ENCODE measurements at regions not wholly inside any gene's neighbourhood (a gene's known extent, or its start where the extent isn't known, plus 50 kb on each side); places are given as distances from the start of the nearest gene placed in this dataset.
A peak's percentile ranks its signal among the peaks of the same experiment; 100 is the strongest.

DNA sequence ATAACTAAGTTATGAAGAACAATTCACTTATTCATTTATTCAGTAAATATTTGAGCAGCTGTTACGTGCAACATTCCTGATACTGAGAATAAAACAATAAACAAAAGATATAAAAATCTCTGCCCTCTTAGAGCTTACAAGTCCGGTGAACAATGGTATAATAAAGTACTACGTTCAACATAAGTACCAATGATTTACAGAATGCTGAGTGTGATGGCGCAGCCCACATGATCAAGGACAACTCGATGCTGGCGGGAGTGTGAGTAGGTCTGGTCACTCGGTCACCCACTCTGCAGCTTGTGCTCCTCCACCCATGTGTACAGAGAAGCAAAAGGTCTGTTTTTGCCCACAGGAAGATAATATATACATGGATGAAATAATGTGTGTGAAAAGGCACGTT is 254.3 kb downstream of the BCL11A start:
- Mint-ChIP-seq H3K4me1 (peaks cover 0 to 5% (median 0%) of the 10 kb centered on the region in 7 donors), H3K27ac (no peak overlapping the region), H3K36me3 (no peaks in the 10 kb centered on the region), H3K27me3 (peaks cover 0 to 10% (median 3%) of the 10 kb centered on the region in 5 donors), H3K9me3 (no peaks in the 10 kb centered on the region), H3K4me3 (no peak overlapping the region)
- H3K4me1 ChIP-seq (ENCODE audit: control insufficient read depth in 2 of 2, insufficient read depth in 2 of 2, low read length in 2 of 2) = no peaks in the 10 kb centered on the region
- H3K4me3 ChIP-seq (ENCODE audit: low read length) = no peak overlapping the region
- intact Hi-C loops (cut with micrococcal nuclease) = no loop called here
- H3K27ac ChIP-seq (ENCODE audit: low read depth, low read length) = no peak overlapping the region
- ATAC-seq = no peak
- H3K27me3 ChIP-seq (ENCODE audit: control insufficient read depth in 2 of 2, insufficient read depth in 2 of 2, low read length in 2 of 2) = no peaks in the 10 kb centered on the region
- CTCF ChIA-PET = no interaction called here
- DNase-seq = no peak
- POLR2A ChIA-PET = no interaction called here
- H3K9me3 ChIP-seq (ENCODE audit: control insufficient read depth in 2 of 3, low read length in 3 of 3) = no peaks in the 10 kb centered on the region
- H3K36me3 ChIP-seq (ENCODE audit: control insufficient read depth in 2 of 3, insufficient read depth in 3 of 3, low read length in 3 of 3) = no peaks in the 10 kb centered on the region

GRCh38 chr2:60298006-60298696 is 255.3 kb downstream of the BCL11A start:
- Mint-ChIP-seq H3K9me3 (no peaks in the 10 kb centered on the region), H3K27me3 (peaks cover 0 to 10% (median 8%) of the 10 kb centered on the region in 5 donors)

GRCh38 chr2:60297296-60298005 is 256.0 kb downstream of the BCL11A start:
- H3K27me3 Mint-ChIP-seq = peaks cover 0 to 15% (median 9%) of the 10 kb centered on the region in 5 donors
- H3K4me1 ChIP-seq (ENCODE audit: control insufficient read depth in 2 of 2, insufficient read depth in 2 of 2, low read length in 2 of 2) = no peaks in the 10 kb centered on the region
- intact Hi-C loops (cut with micrococcal nuclease) = no loop called here
- peaks cover 0 to 2% (median 0%) of the 10 kb centered on the region in 11 donors for H3K9me3 Mint-ChIP-seq
- ATAC-seq (no peak), DNase-seq (no peak)
- no peaks in the 10 kb centered on the region for H3K27me3 ChIP-seq (ENCODE audit: control insufficient read depth in 2 of 2, insufficient read depth in 2 of 2, low read length in 2 of 2)
- no peaks in the 10 kb centered on the region for H3K36me3 Mint-ChIP-seq
- CTCF ChIA-PET = no interaction called here
- H3K27ac ChIP-seq (ENCODE audit: low read depth, low read length) = no peak overlapping the region
- no peaks in the 10 kb centered on the region for H3K36me3 ChIP-seq (ENCODE audit: control insufficient read depth in 2 of 3, insufficient read depth in 3 of 3, low read length in 3 of 3)
- no peaks in the 10 kb centered on the region for H3K9me3 ChIP-seq (ENCODE audit: control insufficient read depth in 2 of 3, low read length in 3 of 3)
- no peak overlapping the region for H3K27ac Mint-ChIP-seq
- no peak overlapping the region for H3K4me3 ChIP-seq (ENCODE audit: low read length)
- POLR2A ChIA-PET = no interaction called here
- H3K4me1 Mint-ChIP-seq = no peaks in the 10 kb centered on the region
- H3K4me3 Mint-ChIP-seq = no peak overlapping the region

More at GRCh38 chr2:60298006-60298696, 255.3 kb downstream of the BCL11A start:
- CTCF ChIA-PET = no interaction called here
- Histone ChIP-seq H3K36me3 (ENCODE audit: control insufficient read depth in 2 of 3, insufficient read depth in 3 of 3, low read length in 3 of 3) (no peaks in the 10 kb centered on the region), H3K4me1 (ENCODE audit: control insufficient read depth in 2 of 2, insufficient read depth in 2 of 2, low read length in 2 of 2) (no peaks in the 10 kb centered on the region), H3K4me3 (ENCODE audit: low read length) (no peak overlapping the region), H3K9me3 (ENCODE audit: control insufficient read depth in 2 of 3, low read length in 3 of 3) (no peaks in the 10 kb centered on the region), H3K27me3 (ENCODE audit: control insufficient read depth in 2 of 2, insufficient read depth in 2 of 2, low read length in 2 of 2) (no peaks in the 10 kb centered on the region), H3K27ac (ENCODE audit: low read depth, low read length) (no peak overlapping the region)
- Mint-ChIP-seq H3K36me3 (no peaks in the 10 kb centered on the region), H3K27ac (no peak overlapping the region), H3K4me1 (peaks cover 0 to 4% (median 0%) of the 10 kb centered on the region in 7 donors), H3K4me3 (no peak overlapping the region)
- DNase-seq (no peak), ATAC-seq (no peak)
- POLR2A ChIA-PET = no interaction called here
- intact Hi-C loops (cut with micrococcal nuclease) = no loop called here

DNA sequence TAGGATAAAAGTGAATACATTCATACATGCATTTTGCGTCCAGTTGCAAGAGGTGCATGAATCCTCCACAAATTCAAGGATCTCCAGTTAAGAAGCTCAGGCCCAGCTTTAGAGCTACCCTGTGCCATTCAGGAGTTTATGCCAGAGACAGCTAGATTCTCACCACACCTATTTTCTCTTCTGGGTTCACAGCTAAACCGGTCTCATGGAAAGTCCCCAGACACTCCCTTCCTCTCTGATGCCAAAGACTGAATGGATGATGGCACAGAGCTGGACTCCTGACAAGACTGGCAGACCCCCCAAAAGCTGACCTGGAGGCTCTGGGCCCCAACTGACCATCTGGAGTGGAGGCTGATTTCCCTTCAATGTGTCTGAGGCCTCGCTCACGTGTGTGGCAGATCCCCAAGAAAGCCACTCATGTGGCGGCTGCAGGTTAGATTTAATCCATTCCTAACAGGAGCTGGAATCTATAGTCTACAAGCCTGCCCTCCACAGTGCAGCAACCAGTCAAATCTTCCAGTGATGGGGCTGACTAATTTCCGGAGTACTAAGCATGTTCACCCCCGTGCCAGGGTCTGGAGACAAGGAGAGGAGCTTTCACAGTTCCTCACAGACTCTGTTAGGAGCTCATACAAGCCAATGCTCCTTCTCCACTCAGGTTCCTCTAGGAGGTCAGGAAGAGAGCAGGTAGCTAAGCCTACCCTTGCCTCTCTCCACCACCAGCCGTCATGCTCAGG is 257.1 kb downstream of the BCL11A start:
- H3K27ac ChIP-seq (ENCODE audit: low read depth, low read length) = no peak overlapping the region
- H3K27ac Mint-ChIP-seq = no peak overlapping the region
- H3K9me3 Mint-ChIP-seq = peaks cover 0 to 3% (median 0%) of the 10 kb centered on the region in 11 donors
- ChIA-PET POLR2A (no interaction called here), CTCF (no interaction called here)
- H3K4me1 Mint-ChIP-seq = no peaks in the 10 kb centered on the region
- DNase-seq = no peak
- no peak for ATAC-seq
- H3K4me1 ChIP-seq (ENCODE audit: control insufficient read depth in 2 of 2, insufficient read depth in 2 of 2, low read length in 2 of 2) = no peaks in the 10 kb centered on the region
- no peaks in the 10 kb centered on the region for H3K27me3 ChIP-seq (ENCODE audit: control insufficient read depth in 2 of 2, insufficient read depth in 2 of 2, low read length in 2 of 2)
- no peaks in the 10 kb centered on the region for H3K36me3 Mint-ChIP-seq
- H3K4me3 Mint-ChIP-seq = no peak overlapping the region
- peaks cover 2 to 20% (median 9%) of the 10 kb centered on the region in 5 donors for H3K27me3 Mint-ChIP-seq
- no peaks in the 10 kb centered on the region for H3K9me3 ChIP-seq (ENCODE audit: control insufficient read depth in 2 of 3, low read length in 3 of 3)
- H3K36me3 ChIP-seq (ENCODE audit: control insufficient read depth in 2 of 3, insufficient read depth in 3 of 3, low read length in 3 of 3) = no peaks in the 10 kb centered on the region
- no peak overlapping the region for H3K4me3 ChIP-seq (ENCODE audit: low read length)
- intact Hi-C loops (cut with micrococcal nuclease) = no loop called here

- Mint-ChIP-seq H3K4me3 (no peak overlapping the region), H3K27ac (no peak overlapping the region), H3K27me3 (peaks cover 2 to 20% (median 13%) of the 10 kb centered on the region in 5 donors), H3K4me1 (no peaks in the 10 kb centered on the region), H3K36me3 (no peaks in the 10 kb centered on the region), H3K9me3 (peaks cover 0 to 3% (median 0%) of the 10 kb centered on the region in 11 donors)
- ChIA-PET CTCF (no interaction called here), POLR2A (no interaction called here)
- H3K27me3 ChIP-seq (ENCODE audit: control insufficient read depth in 2 of 2, insufficient read depth in 2 of 2, low read length in 2 of 2) = no peaks in the 10 kb centered on the region
- no peak for DNase-seq
- no peak for ATAC-seq
- H3K36me3 ChIP-seq (ENCODE audit: control insufficient read depth in 2 of 3, insufficient read depth in 3 of 3, low read length in 3 of 3) = no peaks in the 10 kb centered on the region
- H3K4me1 ChIP-seq (ENCODE audit: control insufficient read depth in 2 of 2, insufficient read depth in 2 of 2, low read length in 2 of 2) = no peaks in the 10 kb centered on the region
- intact Hi-C loops (cut with micrococcal nuclease) = no loop called here
- H3K4me3 ChIP-seq (ENCODE audit: low read length) = no peak overlapping the region
- H3K27ac ChIP-seq (ENCODE audit: low read depth, low read length) = no peak overlapping the region
- no peaks in the 10 kb centered on the region for H3K9me3 ChIP-seq (ENCODE audit: control insufficient read depth in 2 of 3, low read length in 3 of 3)
Measured at GRCh38 chr2:60295636-60295962, 257.9 kb downstream of the BCL11A start.

GRCh38 chr2:60294901-60295635 is 258.4 kb downstream of the BCL11A start:
- Mint-ChIP-seq H3K27ac (peak overlapping the region in 1 of 9 donors; percentile 33), H3K4me3 (no peak overlapping the region), H3K4me1 (no peaks in the 10 kb centered on the region), H3K9me3 (peaks cover 0 to 3% (median 0%) of the 10 kb centered on the region in 11 donors), H3K27me3 (peaks cover 2 to 20% (median 13%) of the 10 kb centered on the region in 5 donors), H3K36me3 (no peaks in the 10 kb centered on the region)
- H3K27ac ChIP-seq (ENCODE audit: low read depth, low read length) = no peak overlapping the region
- H3K9me3 ChIP-seq (ENCODE audit: control insufficient read depth in 2 of 3, low read length in 3 of 3) = no peaks in the 10 kb centered on the region
- no peak overlapping the region for H3K4me3 ChIP-seq (ENCODE audit: low read length)
- DNase-seq (no peak), ATAC-seq (no peak)
- no peaks in the 10 kb centered on the region for H3K36me3 ChIP-seq (ENCODE audit: control insufficient read depth in 2 of 3, insufficient read depth in 3 of 3, low read length in 3 of 3)
- H3K27me3 ChIP-seq (ENCODE audit: control insufficient read depth in 2 of 2, insufficient read depth in 2 of 2, low read length in 2 of 2) = no peaks in the 10 kb centered on the region
- intact Hi-C loops (cut with micrococcal nuclease) = no loop called here
- no peaks in the 10 kb centered on the region for H3K4me1 ChIP-seq (ENCODE audit: control insufficient read depth in 2 of 2, insufficient read depth in 2 of 2, low read length in 2 of 2)
- CTCF ChIA-PET = no interaction called here
- POLR2A ChIA-PET = no interaction called here

All from naive thymus-derived CD4-positive, alpha-beta T cell (primary cell).